ENCODE measurements at regions not wholly inside any gene's neighbourhood (a gene's known extent, or its start where the extent isn't known, plus 50 kb on each side); places are given as distances from the start of the nearest gene placed in this dataset.

GRCh38 chr16:85979605-85980004 lies 80.6 kb downstream of the IRF8 start:
- Mint-ChIP-seq H3K4me1 (peaks cover 26% of the 10 kb centered on the region), H3K36me3 (no peaks in the 10 kb centered on the region), H3K9me3 (no peaks in the 10 kb centered on the region), H3K4me3 (no peak overlapping the region), H3K27ac (no peak overlapping the region), H3K27me3 (ENCODE audit: low read depth) (no peaks in the 10 kb centered on the region)
- no peak for TF ChIP-seq CTCF (IDR thresholded peaks at IDR 0.05; ENCODE audit: unreplicated experiment)
- no peak for DNase-seq (ENCODE audit: low spot score in 2 of 2, unreplicated experiment in 2 of 2)

GRCh38 chr16:85980686-85981085 lies 81.7 kb downstream of the IRF8 start:
- peaks cover 23% of the 10 kb centered on the region for H3K4me1 Mint-ChIP-seq
- no peaks in the 10 kb centered on the region for H3K27me3 Mint-ChIP-seq (ENCODE audit: low read depth)
- H3K9me3 Mint-ChIP-seq, result no peaks in the 10 kb centered on the region
- DNase-seq (ENCODE audit: low spot score in 2 of 2, unreplicated experiment in 2 of 2), result no peak
- H3K27ac Mint-ChIP-seq, result no peak overlapping the region
- no peak overlapping the region for H3K4me3 Mint-ChIP-seq
- TF ChIP-seq CTCF (IDR thresholded peaks at IDR 0.05; ENCODE audit: unreplicated experiment), result no peak
- H3K36me3 Mint-ChIP-seq, result no peaks in the 10 kb centered on the region

GRCh38 chr16:85981826-85982562 lies 83.0 kb downstream of the IRF8 start:
- Mint-ChIP-seq H3K4me1 (peaks cover 22% of the 10 kb centered on the region), H3K27ac (no peak overlapping the region)

GRCh38 chr16:85982563-85982939 lies 83.6 kb downstream of the IRF8 start:
- Mint-ChIP-seq H3K9me3 (no peaks in the 10 kb centered on the region), H3K36me3 (no peaks in the 10 kb centered on the region), H3K27ac (no peak overlapping the region), H3K27me3 (ENCODE audit: low read depth) (no peaks in the 10 kb centered on the region), H3K4me1 (peaks cover 21% of the 10 kb centered on the region), H3K4me3 (no peak overlapping the region)
- DNase-seq (ENCODE audit: low spot score in 2 of 2, unreplicated experiment in 2 of 2), result no peak
- TF ChIP-seq CTCF (IDR thresholded peaks at IDR 0.05; ENCODE audit: unreplicated experiment), result no peak

More at GRCh38 chr16:85981826-85982562, 83.0 kb downstream of the IRF8 start:
- DNase-seq (ENCODE audit: low spot score in 2 of 2, unreplicated experiment in 2 of 2), result no peak
- Mint-ChIP-seq H3K27me3 (ENCODE audit: low read depth) (no peaks in the 10 kb centered on the region), H3K4me3 (no peak overlapping the region), H3K9me3 (no peaks in the 10 kb centered on the region), H3K36me3 (no peaks in the 10 kb centered on the region)
- no peak for TF ChIP-seq CTCF (IDR thresholded peaks at IDR 0.05; ENCODE audit: unreplicated experiment)

- H3K27ac Mint-ChIP-seq, result no peak overlapping the region
- peaks cover 2% of the 10 kb centered on the region for H3K27me3 Mint-ChIP-seq (ENCODE audit: low read depth)
- no peak overlapping the region for H3K4me3 Mint-ChIP-seq
- TF ChIP-seq CTCF (IDR thresholded peaks at IDR 0.05; ENCODE audit: unreplicated experiment), result no peak
- H3K9me3 Mint-ChIP-seq, result no peaks in the 10 kb centered on the region
- peaks cover 16% of the 10 kb centered on the region for H3K4me1 Mint-ChIP-seq
- no peaks in the 10 kb centered on the region for H3K36me3 Mint-ChIP-seq
- no peak for DNase-seq (ENCODE audit: low spot score in 2 of 2, unreplicated experiment in 2 of 2)
Observed at GRCh38 chr16:85983064-85983463, 84.1 kb downstream of the IRF8 start.

Data from mesothelial cell of epicardium (in vitro differentiated cells).